ENCODE measurements at regions not wholly inside any gene's neighbourhood (a gene's known extent, or its start where the extent isn't known, plus 50 kb on each side); places are given as distances from the start of the nearest gene placed in this dataset.

- no peak for DNase-seq (ENCODE audit: insufficient read length, low spot score)
- TF ChIP-seq POLR2AphosphoS5 (IDR thresholded peaks at IDR 0.05; ENCODE audit: low read depth, low read length) (no peak), TAF1 (IDR thresholded peaks at IDR 0.05; ENCODE audit: low read depth, low read length) (no peak), SPI1 (IDR thresholded peaks at IDR 0.05; ENCODE audit: low read depth, low read length) (no peak), PAX5 (IDR thresholded peaks at IDR 0.05; ENCODE audit: insufficient read depth, low read length, severe bottlenecking) (no peak), POLR2A (IDR thresholded peaks at IDR 0.05; ENCODE audit: low read depth, low read length) (no peak), POU2F2 (IDR thresholded peaks at IDR 0.05; ENCODE audit: low read depth, low read length) (no peak)
- FAIRE-seq, result no peak
Observed at GRCh38 chr3:106552351-106553043, 683.7 kb upstream of the CBLB start.

- TF ChIP-seq TAF1 (IDR thresholded peaks at IDR 0.05; ENCODE audit: low read depth, low read length) (no peak), SPI1 (IDR thresholded peaks at IDR 0.05; ENCODE audit: low read depth, low read length) (no peak), POLR2A (IDR thresholded peaks at IDR 0.05; ENCODE audit: low read depth, low read length) (no peak), POLR2AphosphoS5 (IDR thresholded peaks at IDR 0.05; ENCODE audit: low read depth, low read length) (no peak), PAX5 (IDR thresholded peaks at IDR 0.05; ENCODE audit: insufficient read depth, low read length, severe bottlenecking) (no peak), POU2F2 (IDR thresholded peaks at IDR 0.05; ENCODE audit: low read depth, low read length) (no peak)
- no peak for DNase-seq (ENCODE audit: insufficient read length, low spot score)
- FAIRE-seq, result no peak
Observed at GRCh38 chr3:106560451-106560966, 691.7 kb upstream of the CBLB start.

- TF ChIP-seq SPI1 (IDR thresholded peaks at IDR 0.05; ENCODE audit: low read depth, low read length) (no peak), POLR2A (IDR thresholded peaks at IDR 0.05; ENCODE audit: low read depth, low read length) (no peak), TAF1 (IDR thresholded peaks at IDR 0.05; ENCODE audit: low read depth, low read length) (no peak), POLR2AphosphoS5 (IDR thresholded peaks at IDR 0.05; ENCODE audit: low read depth, low read length) (no peak), POU2F2 (IDR thresholded peaks at IDR 0.05; ENCODE audit: low read depth, low read length) (no peak), PAX5 (IDR thresholded peaks at IDR 0.05; ENCODE audit: insufficient read depth, low read length, severe bottlenecking) (no peak)
- peak; percentile 40 for FAIRE-seq
- DNase-seq (ENCODE audit: insufficient read length, low spot score), result peak; percentile 2
Observed at GRCh38 chr3:106566277-106566676, 697.5 kb upstream of the CBLB start.

GRCh38 chr3:106570426-106570825 lies 701.6 kb upstream of the CBLB start:
- FAIRE-seq (no peak), DNase-seq (ENCODE audit: insufficient read length, low spot score) (no peak)
- TF ChIP-seq POLR2A (IDR thresholded peaks at IDR 0.05; ENCODE audit: low read depth, low read length) (no peak), PAX5 (IDR thresholded peaks at IDR 0.05; ENCODE audit: insufficient read depth, low read length, severe bottlenecking) (no peak), TAF1 (IDR thresholded peaks at IDR 0.05; ENCODE audit: low read depth, low read length) (no peak), POLR2AphosphoS5 (IDR thresholded peaks at IDR 0.05; ENCODE audit: low read depth, low read length) (no peak), POU2F2 (IDR thresholded peaks at IDR 0.05; ENCODE audit: low read depth, low read length) (no peak), SPI1 (IDR thresholded peaks at IDR 0.05; ENCODE audit: low read depth, low read length) (no peak)

GRCh38 chr3:106573605-106574004 lies 704.8 kb upstream of the CBLB start:
- FAIRE-seq (no peak), DNase-seq (ENCODE audit: insufficient read length, low spot score) (no peak)
- TF ChIP-seq SPI1 (IDR thresholded peaks at IDR 0.05; ENCODE audit: low read depth, low read length) (no peak), POLR2A (IDR thresholded peaks at IDR 0.05; ENCODE audit: low read depth, low read length) (no peak), POLR2AphosphoS5 (IDR thresholded peaks at IDR 0.05; ENCODE audit: low read depth, low read length) (no peak), POU2F2 (IDR thresholded peaks at IDR 0.05; ENCODE audit: low read depth, low read length) (no peak), TAF1 (IDR thresholded peaks at IDR 0.05; ENCODE audit: low read depth, low read length) (no peak), PAX5 (IDR thresholded peaks at IDR 0.05; ENCODE audit: insufficient read depth, low read length, severe bottlenecking) (no peak)

GRCh38 chr3:106575029-106575428 lies 706.2 kb upstream of the CBLB start:
- DNase-seq (ENCODE audit: insufficient read length, low spot score) (no peak), FAIRE-seq (no peak)
- TF ChIP-seq POLR2AphosphoS5 (IDR thresholded peaks at IDR 0.05; ENCODE audit: low read depth, low read length), result no peak
- no peak for TF ChIP-seq SPI1 (IDR thresholded peaks at IDR 0.05; ENCODE audit: low read depth, low read length)
- TF ChIP-seq POU2F2 (IDR thresholded peaks at IDR 0.05; ENCODE audit: low read depth, low read length), result no peak
- no peak for TF ChIP-seq TAF1 (IDR thresholded peaks at IDR 0.05; ENCODE audit: low read depth, low read length)
- no peak for TF ChIP-seq PAX5 (IDR thresholded peaks at IDR 0.05; ENCODE audit: insufficient read depth, low read length, severe bottlenecking)
- TF ChIP-seq POLR2A (IDR thresholded peaks at IDR 0.05; ENCODE audit: low read depth, low read length), result no peak

GRCh38 chr3:106577241-106577640 lies 708.4 kb upstream of the CBLB start:
- FAIRE-seq (no peak), DNase-seq (ENCODE audit: insufficient read length, low spot score) (no peak)
- TF ChIP-seq POU2F2 (IDR thresholded peaks at IDR 0.05; ENCODE audit: low read depth, low read length) (no peak), PAX5 (IDR thresholded peaks at IDR 0.05; ENCODE audit: insufficient read depth, low read length, severe bottlenecking) (no peak), POLR2A (IDR thresholded peaks at IDR 0.05; ENCODE audit: low read depth, low read length) (no peak), TAF1 (IDR thresholded peaks at IDR 0.05; ENCODE audit: low read depth, low read length) (no peak), SPI1 (IDR thresholded peaks at IDR 0.05; ENCODE audit: low read depth, low read length) (no peak), POLR2AphosphoS5 (IDR thresholded peaks at IDR 0.05; ENCODE audit: low read depth, low read length) (no peak)

- no peak for TF ChIP-seq TAF1 (IDR thresholded peaks at IDR 0.05; ENCODE audit: low read depth, low read length)
- TF ChIP-seq POU2F2 (IDR thresholded peaks at IDR 0.05; ENCODE audit: low read depth, low read length), result no peak
- TF ChIP-seq SPI1 (IDR thresholded peaks at IDR 0.05; ENCODE audit: low read depth, low read length), result no peak
- TF ChIP-seq POLR2A (IDR thresholded peaks at IDR 0.05; ENCODE audit: low read depth, low read length), result no peak
- TF ChIP-seq POLR2AphosphoS5 (IDR thresholded peaks at IDR 0.05; ENCODE audit: low read depth, low read length), result no peak
- TF ChIP-seq PAX5 (IDR thresholded peaks at IDR 0.05; ENCODE audit: insufficient read depth, low read length, severe bottlenecking), result no peak
- FAIRE-seq (no peak), DNase-seq (ENCODE audit: insufficient read length, low spot score) (no peak)
Observed at GRCh38 chr3:106578911-106579310, 710.1 kb upstream of the CBLB start.

- FAIRE-seq (no peak), DNase-seq (ENCODE audit: insufficient read length, low spot score) (no peak)
- no peak for TF ChIP-seq POU2F2 (IDR thresholded peaks at IDR 0.05; ENCODE audit: low read depth, low read length)
- TF ChIP-seq POLR2AphosphoS5 (IDR thresholded peaks at IDR 0.05; ENCODE audit: low read depth, low read length), result no peak
- TF ChIP-seq TAF1 (IDR thresholded peaks at IDR 0.05; ENCODE audit: low read depth, low read length), result no peak
- TF ChIP-seq POLR2A (IDR thresholded peaks at IDR 0.05; ENCODE audit: low read depth, low read length), result no peak
- no peak for TF ChIP-seq PAX5 (IDR thresholded peaks at IDR 0.05; ENCODE audit: insufficient read depth, low read length, severe bottlenecking)
- TF ChIP-seq SPI1 (IDR thresholded peaks at IDR 0.05; ENCODE audit: low read depth, low read length), result no peak
Observed at GRCh38 chr3:106582151-106582550, 713.3 kb upstream of the CBLB start.

Measured in GM12891 (cell line).